ENCODE measurements at regions not wholly inside any gene's neighbourhood (a gene's known extent, or its start where the extent isn't known, plus 50 kb on each side); places are given as distances from the start of the nearest gene placed in this dataset.

GRCh38 chr2:207413376-207413907, 116.3 kb upstream of the CREB1 start:
- TF ChIP-seq CTCF (IDR thresholded peaks at IDR 0.05; ENCODE audit: insufficient read depth, low read length), result no peak
- TF ChIP-seq POLR2AphosphoS5 (IDR thresholded peaks at IDR 0.05; ENCODE audit: low read depth), result no peak

All from HL-60 (cell line).